ENCODE measurements at regions not wholly inside any gene's neighbourhood (a gene's known extent, or its start where the extent isn't known, plus 50 kb on each side); places are given as distances from the start of the nearest gene placed in this dataset.

DNA sequence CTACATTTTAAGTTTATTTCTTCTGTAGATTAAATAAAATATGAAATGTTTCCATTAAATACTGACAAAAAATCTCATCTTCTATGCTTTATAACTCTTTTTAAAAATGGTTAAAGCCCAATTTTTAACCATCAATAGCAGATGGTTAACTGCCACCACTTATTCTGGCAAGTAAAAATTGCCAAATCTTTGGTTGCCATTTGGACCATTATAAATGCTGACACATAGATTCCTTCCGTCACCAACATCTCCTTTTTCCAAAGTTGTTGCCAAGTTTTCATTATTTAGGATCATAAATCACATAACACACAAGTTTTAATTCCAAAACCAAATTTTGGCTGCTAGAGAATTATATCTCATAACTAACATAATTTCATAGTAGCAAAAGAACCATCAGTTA lies 1614.3 kb downstream of the REEP3 start:
- TF ChIP-seq YY1 (IDR thresholded peaks at IDR 0.05; ENCODE audit: insufficient read depth, insufficient read length) (no peak), SUZ12 (IDR thresholded peaks at IDR 0.05; ENCODE audit: extremely low read depth, insufficient read depth, insufficient read length) (no peak)

Data from NT2/D1 (cell line).